PC-9 (cell line): ENCODE measurements at regions not wholly inside any gene's neighbourhood (a gene's known extent, or its start where the extent isn't known, plus 50 kb on each side); places are given as distances from the start of the nearest gene placed in this dataset.

ENCODE experiments used
- EZH2 ChIP-seq: fragments of 200-600 bp; sonication (generic); IDR thresholded peaks from 2 replicates; pipeline ENCODE4 v1.8.0; 2017; ENCODE audit warnings: antibody characterized with exemption, low read depth
- TF ChIP-seq, protein P1 (sequence below): fragments of 200-600 bp; sonication (generic); conservative IDR thresholded peaks from 2 replicates; pipeline ENCODE4 v1.6.1; 2017; ENCODE audit warnings: mixed run types, antibody characterized with exemption, mild to moderate bottlenecking, moderate library complexity

DNA sequence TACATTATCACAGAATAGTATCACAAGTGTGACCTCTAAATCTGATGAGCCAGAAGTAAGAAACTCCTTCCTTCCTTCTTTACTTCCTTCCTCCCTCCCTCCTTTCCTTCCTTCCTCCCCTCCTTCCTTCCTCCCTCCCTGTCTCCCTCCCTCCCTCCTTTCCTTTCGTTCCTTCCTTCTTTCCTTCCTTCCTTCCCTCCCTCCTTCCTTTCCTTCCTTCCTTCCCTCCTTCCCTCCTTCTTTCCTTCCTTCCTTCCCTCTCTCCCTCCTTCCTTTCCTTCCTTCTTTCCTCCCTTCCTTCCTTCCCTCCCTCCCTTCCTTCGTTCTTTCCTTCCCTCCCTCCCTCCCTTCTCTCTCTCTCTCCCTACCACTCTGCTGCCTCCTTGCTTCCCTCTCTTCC, 359.2 kb downstream of the OSR1 start:
- TF ChIP-seq, protein P1, sequence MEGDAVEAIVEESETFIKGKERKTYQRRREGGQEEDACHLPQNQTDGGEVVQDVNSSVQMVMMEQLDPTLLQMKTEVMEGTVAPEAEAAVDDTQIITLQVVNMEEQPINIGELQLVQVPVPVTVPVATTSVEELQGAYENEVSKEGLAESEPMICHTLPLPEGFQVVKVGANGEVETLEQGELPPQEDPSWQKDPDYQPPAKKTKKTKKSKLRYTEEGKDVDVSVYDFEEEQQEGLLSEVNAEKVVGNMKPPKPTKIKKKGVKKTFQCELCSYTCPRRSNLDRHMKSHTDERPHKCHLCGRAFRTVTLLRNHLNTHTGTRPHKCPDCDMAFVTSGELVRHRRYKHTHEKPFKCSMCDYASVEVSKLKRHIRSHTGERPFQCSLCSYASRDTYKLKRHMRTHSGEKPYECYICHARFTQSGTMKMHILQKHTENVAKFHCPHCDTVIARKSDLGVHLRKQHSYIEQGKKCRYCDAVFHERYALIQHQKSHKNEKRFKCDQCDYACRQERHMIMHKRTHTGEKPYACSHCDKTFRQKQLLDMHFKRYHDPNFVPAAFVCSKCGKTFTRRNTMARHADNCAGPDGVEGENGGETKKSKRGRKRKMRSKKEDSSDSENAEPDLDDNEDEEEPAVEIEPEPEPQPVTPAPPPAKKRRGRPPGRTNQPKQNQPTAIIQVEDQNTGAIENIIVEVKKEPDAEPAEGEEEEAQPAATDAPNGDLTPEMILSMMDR, result no peak
- no peak for TF ChIP-seq EZH2
